Cardiac fibroblast (primary cell): ENCODE measurements at regions not wholly inside any gene's neighbourhood (a gene's known extent, or its start where the extent isn't known, plus 50 kb on each side); places are given as distances from the start of the nearest gene placed in this dataset.

Experiments used
- DNase-seq, 2 donors: peaks; one replicate each; pipeline versions ENCODE4 v3.0.0 to v3.0.0-alpha.2; 2010; ENCODE audit warnings: low read depth in 2 of 2
- H3K4me3 ChIP-seq, 2 donors: replicated peaks in 1 of 2; 1 replicate in 1 of 2; 2 replicates in 1 of 2; pipeline ENCODE4 v1.5.1; 2011; ENCODE audit warnings: low read depth in 2 of 2, low read length in 2 of 2, mild to moderate bottlenecking in 2 of 2, moderate library complexity in 1 of 2
- TF ChIP-seq, protein P1 (sequence below): IDR thresholded peaks from one replicate; pipeline ENCODE4 v1.5.1; 2011; ENCODE audit warnings: low read depth, mild to moderate bottlenecking, low read length, inconsistent platforms

DNA sequence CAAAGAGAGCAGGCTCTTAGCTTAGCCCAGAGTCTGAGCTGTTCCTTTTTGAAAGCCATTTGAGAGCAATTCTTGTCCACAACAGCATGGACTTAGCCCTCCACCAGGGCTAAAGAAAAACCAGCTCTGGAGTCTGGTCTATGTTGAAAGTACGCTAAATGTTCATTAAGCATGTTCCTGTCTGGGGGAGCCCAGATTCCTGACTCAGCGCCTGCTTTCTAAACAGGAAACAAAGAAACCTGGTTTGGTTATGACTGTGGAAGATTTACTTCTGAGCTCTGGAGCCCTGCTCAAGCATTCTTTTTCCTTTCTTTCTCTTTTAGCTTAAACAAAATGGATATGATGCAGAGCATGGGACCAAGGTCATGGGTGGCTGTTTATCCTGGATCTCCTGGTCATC is 279.8 kb downstream of the RBM43 start:
- no peak overlapping the region for H3K4me3 ChIP-seq
- peak; percentile 33 to 43 for DNase-seq
- TF ChIP-seq, protein P1, sequence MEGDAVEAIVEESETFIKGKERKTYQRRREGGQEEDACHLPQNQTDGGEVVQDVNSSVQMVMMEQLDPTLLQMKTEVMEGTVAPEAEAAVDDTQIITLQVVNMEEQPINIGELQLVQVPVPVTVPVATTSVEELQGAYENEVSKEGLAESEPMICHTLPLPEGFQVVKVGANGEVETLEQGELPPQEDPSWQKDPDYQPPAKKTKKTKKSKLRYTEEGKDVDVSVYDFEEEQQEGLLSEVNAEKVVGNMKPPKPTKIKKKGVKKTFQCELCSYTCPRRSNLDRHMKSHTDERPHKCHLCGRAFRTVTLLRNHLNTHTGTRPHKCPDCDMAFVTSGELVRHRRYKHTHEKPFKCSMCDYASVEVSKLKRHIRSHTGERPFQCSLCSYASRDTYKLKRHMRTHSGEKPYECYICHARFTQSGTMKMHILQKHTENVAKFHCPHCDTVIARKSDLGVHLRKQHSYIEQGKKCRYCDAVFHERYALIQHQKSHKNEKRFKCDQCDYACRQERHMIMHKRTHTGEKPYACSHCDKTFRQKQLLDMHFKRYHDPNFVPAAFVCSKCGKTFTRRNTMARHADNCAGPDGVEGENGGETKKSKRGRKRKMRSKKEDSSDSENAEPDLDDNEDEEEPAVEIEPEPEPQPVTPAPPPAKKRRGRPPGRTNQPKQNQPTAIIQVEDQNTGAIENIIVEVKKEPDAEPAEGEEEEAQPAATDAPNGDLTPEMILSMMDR, result no peak

- TF ChIP-seq, protein P1, result no peak
- no peak overlapping the region for H3K4me3 ChIP-seq
- DNase-seq, result no peak
These were observed 283.6 kb downstream of the RBM43 start for GRCh38 chr2:150978053-150978452.

- no peak overlapping the region for H3K4me3 ChIP-seq
- DNase-seq, result no peak
- TF ChIP-seq, protein P1, result no peak
These were observed 284.4 kb downstream of the RBM43 start for GRCh38 chr2:150977296-150977695.

DNA sequence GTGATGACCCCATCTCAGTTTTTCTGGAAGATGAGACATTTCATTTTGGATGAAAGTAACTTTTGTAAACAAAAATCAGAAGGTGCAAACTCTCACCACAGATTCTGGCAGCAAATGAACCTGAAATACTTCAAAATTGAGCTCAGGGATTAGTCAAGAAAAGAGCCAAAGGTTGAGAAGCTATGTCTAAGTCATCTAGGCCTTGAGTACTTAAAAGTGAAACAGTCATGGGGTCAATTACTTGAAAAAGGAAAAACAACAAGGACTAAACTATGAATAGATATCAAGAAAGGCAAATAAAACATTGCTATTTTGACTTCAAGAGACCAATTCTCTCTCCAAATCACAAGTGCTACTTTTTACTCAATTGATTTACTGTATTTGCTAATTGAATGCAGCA is 285.1 kb downstream of the RBM43 start:
- DNase-seq, result no peak
- H3K4me3 ChIP-seq, result no peak overlapping the region
- TF ChIP-seq, protein P1, result no peak

DNA sequence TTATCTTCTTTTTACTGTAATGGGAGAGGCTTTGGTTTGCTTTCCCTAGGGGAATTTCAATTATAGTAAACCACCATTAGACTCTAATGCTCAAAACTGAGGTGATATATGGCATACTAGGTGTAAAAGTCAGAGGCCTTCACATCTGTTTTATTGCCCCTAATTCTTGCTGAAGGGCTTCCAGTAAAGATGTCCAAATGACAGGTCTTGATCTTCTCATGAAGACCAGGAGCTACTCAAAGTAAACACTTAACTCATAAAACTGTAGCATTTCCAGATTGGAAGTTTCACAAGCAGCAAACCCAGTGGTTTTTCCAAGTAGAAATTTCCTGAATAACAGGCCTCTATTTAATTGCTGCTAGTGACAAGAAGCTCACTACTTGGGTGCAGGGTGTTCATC is 286.8 kb downstream of the RBM43 start:
- no peak overlapping the region for H3K4me3 ChIP-seq
- TF ChIP-seq, protein P1, result no peak
- DNase-seq, result no peak

- TF ChIP-seq, protein P1, result no peak
- DNase-seq, result no peak
These were observed 287.4 kb downstream of the RBM43 start for GRCh38 chr2:150974234-150974633.

GRCh38 chr2:150971910-150972309 is 289.8 kb downstream of the RBM43 start:
- TF ChIP-seq, protein P1, result no peak
- DNase-seq, result no peak
- H3K4me3 ChIP-seq, result no peak overlapping the region

More at GRCh38 chr2:150974234-150974633, 287.4 kb downstream of the RBM43 start:
- no peak overlapping the region for H3K4me3 ChIP-seq
